Aorta (tissue), 5 donors: ENCODE measurements at regions not wholly inside any gene's neighbourhood (a gene's known extent, or its start where the extent isn't known, plus 50 kb on each side); places are given as distances from the start of the nearest gene placed in this dataset.
"Not testable (repeated sequence)": the region's sequence is repeated elsewhere in the genome, so short reads cannot be mapped to it uniquely, and the experiment has no call there.

Source experiments
- ATAC-seq: fragments of 200-7000 bp; cut with Tn5 transposase; one replicate; pipeline ENCODE4 v1.9.1; 2022; ENCODE audit warnings: moderate library complexity; ENCODE audit not compliant: low FRiP score
- DNase-seq, 2 donors: peaks; one replicate each; pipeline ENCODE4 v3.0.0-alpha.2; 2020
- H3K27ac ChIP-seq, 2 donors: one replicate each; pipeline ENCODE4 v1.5.1; 2013; ENCODE audit warnings: low read length in 2 of 2, mild to moderate bottlenecking in 2 of 2, moderate library complexity in 2 of 2, control low read depth in 1 of 2, inconsistent platforms in 1 of 2, low read depth in 1 of 2
- H3K27me3 ChIP-seq, 2 donors: one replicate each; pipeline ENCODE4 v1.6.1; 2013; ENCODE audit warnings: control low read depth in 1 of 2, low read length in 1 of 2, mild to moderate bottlenecking in 1 of 2, moderate library complexity in 1 of 2; ENCODE audit not compliant: insufficient read depth in 2 of 2, control insufficient read depth in 1 of 2
- H3K36me3 ChIP-seq, 2 donors: one replicate each; pipeline ENCODE4 v1.6.1; 2013; ENCODE audit warnings: control low read depth in 1 of 2, low read length in 1 of 2, mild to moderate bottlenecking in 1 of 2; ENCODE audit not compliant: insufficient read depth in 2 of 2, control insufficient read depth in 1 of 2
- H3K4me1 ChIP-seq, 2 donors: one replicate each; pipeline ENCODE4 v1.6.1; 2013; ENCODE audit warnings: low read length in 2 of 2, control low read depth in 1 of 2, mild to moderate bottlenecking in 1 of 2, moderate library complexity in 1 of 2; ENCODE audit not compliant: insufficient read depth in 2 of 2, control insufficient read depth in 1 of 2
- H3K4me3 ChIP-seq, 2 donors: one replicate each; pipeline ENCODE4 v1.5.1; 2013; ENCODE audit warnings: low read length in 2 of 2, control low read depth in 1 of 2, mild to moderate bottlenecking in 1 of 2
- H3K9me3 ChIP-seq: one replicate; pipeline ENCODE4 v1.6.1; 2013; ENCODE audit warnings: mild to moderate bottlenecking, low read length; ENCODE audit not compliant: control insufficient read depth
- WGBS, 2 donors: extraction: QIAGEN DNeasy Blood & Tissue Kit; methylation state at CpG; one replicate each; pipeline ENCODE4 v1.1.7; 2013; 5-methylcytosine and 5-hydroxymethylcytosine counted together
- intact Hi-C, 2 donors: fragments of 100-400 bp; cut with DNase I; formaldehyde crosslinking; loops; one replicate each; pipeline versions ENCODE4 v1.14.2 to v1.15.0; 2022
- donor health status: healthy with polysubstance abuse.
- donor health status: Bipolar disorder and iron deficiency.
- donor health status: DM: no; HTN: no; CAD: no.
- donor health status: DM: no; HTN: no; CAD: no.
- donor health status: DM: yes; HTN: yes; CAD: no.

DNA sequence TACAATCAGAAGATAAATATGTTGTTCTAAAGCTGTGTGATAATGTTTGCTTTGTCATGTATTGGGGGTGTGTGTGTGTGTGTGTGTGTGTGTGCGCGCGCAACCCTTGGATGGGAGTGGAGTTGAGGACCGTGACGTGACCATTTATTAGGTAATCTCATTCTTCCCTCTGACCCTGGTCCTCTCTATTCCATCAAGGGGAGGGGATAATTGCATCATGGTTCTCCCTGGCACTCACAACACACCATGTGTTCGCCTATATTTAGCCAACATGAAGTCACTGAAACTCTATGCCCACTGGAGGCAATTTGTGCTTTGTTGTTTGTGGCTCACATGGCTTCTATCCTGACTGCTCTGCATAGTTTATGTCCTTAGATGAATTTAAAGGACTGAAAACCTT lies 79.8 kb upstream of the LRPPRC start:
- Histone ChIP-seq H3K27ac (no peak overlapping the region), H3K4me3 (no peak overlapping the region), H3K36me3 (no peaks in the 10 kb centered on the region), H3K9me3 (no peaks in the 10 kb centered on the region), H3K27me3 (no peaks in the 10 kb centered on the region), H3K4me1 (no peaks in the 10 kb centered on the region)
- 55 to 59% methylated on average over 6 of the region's 6 CpGs for WGBS, 2 donors
- ATAC-seq (peak; percentile 60), DNase-seq (no peak)
- intact Hi-C loops, result no loop called here

DNA sequence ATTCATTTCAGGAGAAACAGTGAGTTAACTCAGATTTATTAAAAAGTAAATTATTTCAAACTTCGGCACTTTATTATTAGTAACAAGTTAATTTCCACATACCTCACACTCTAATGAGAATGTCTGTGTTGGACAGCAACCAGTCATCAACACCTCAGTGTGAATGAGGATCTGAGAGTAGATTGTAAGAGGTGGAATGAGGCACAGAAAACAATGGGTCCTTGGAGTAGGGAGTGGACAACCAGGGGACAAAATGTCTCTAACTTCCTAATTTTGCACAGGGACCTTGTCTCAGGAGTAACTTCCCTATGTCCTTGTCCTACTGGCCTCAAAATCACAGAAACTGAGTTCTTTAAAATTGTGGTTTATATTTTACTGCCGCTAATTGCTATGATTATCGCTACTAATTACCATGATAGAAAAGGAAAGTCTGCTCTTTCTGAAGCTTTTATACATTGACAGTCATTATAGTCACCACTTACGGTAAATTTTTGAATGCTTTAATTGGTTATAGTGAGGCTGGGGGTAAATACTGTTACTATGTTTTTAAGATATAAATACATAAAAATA lies 82.2 kb upstream of the LRPPRC start:
- no peak for ATAC-seq
- no peaks in the 10 kb centered on the region for H3K9me3 ChIP-seq
- no peak overlapping the region for H3K27ac ChIP-seq
- no peaks in the 10 kb centered on the region for H3K27me3 ChIP-seq
- H3K36me3 ChIP-seq, result no peaks in the 10 kb centered on the region
- 77 to 90% methylated on average over 4 of the region's 4 CpGs for WGBS, 2 donors
- no peaks in the 10 kb centered on the region for H3K4me1 ChIP-seq
- no peak overlapping the region for H3K4me3 ChIP-seq
- no peak for DNase-seq
- intact Hi-C loops, result no loop called here

DNA sequence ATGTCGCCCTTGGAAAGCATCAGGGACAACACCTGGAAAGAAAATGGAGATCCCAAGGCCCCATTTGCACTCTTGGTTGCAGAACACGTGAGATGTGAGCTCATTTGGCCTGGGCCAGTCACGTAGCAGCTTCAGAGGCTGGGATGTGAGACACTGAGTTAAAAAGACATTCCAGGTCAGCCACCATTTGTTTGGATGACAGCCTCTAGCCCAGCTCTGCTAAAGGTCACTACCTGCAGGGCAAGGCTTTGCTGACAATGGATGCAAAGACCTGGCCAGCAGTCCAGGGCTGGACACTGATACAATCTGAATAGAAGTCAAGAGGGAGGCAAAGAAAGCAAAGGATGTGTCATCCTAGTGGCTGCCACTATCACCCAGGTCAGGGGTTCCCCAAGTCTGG lies 83.9 kb upstream of the LRPPRC start:
- Histone ChIP-seq H3K36me3 (no peaks in the 10 kb centered on the region), H3K27me3 (no peaks in the 10 kb centered on the region), H3K9me3 (no peaks in the 10 kb centered on the region), H3K27ac (no peak overlapping the region), H3K4me3 (no peak overlapping the region), H3K4me1 (no peaks in the 10 kb centered on the region)
- WGBS, 2 donors, result 67 to 91% methylated on average over 3 of the region's 3 CpGs
- ATAC-seq (no peak), DNase-seq (no peak)
- intact Hi-C loops, result no loop called here

DNA sequence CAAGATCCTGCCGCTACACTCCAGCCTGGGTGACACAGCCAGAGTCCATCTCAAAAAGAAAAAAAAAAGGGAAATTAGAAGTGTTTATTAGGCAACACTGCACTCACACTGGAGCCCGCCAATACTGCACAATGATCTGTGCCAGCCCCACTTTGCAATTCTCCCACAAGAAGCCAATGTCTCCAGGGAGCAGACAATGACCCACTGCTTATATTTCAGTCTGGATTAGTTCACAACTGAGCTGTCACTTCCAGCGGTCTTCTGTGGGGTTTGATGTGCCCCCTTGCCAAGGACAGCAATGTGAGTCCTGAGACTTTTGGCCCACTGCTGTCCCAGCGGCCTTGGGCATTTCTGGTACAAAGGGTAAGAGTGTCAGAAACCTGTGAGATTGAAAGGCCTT lies 85.6 kb upstream of the PPM1B start:
- Histone ChIP-seq H3K27me3 (no peaks in the 10 kb centered on the region), H3K4me3 (no peak overlapping the region), H3K4me1 (no peaks in the 10 kb centered on the region), H3K27ac (no peak overlapping the region), H3K9me3 (no peaks in the 10 kb centered on the region), H3K36me3 (no peaks in the 10 kb centered on the region)
- ATAC-seq (no peak), DNase-seq (no peak)
- 64 to 67% methylated on average over 4 of the region's 4 CpGs for WGBS, 2 donors
- intact Hi-C loops, result no loop called here

DNA sequence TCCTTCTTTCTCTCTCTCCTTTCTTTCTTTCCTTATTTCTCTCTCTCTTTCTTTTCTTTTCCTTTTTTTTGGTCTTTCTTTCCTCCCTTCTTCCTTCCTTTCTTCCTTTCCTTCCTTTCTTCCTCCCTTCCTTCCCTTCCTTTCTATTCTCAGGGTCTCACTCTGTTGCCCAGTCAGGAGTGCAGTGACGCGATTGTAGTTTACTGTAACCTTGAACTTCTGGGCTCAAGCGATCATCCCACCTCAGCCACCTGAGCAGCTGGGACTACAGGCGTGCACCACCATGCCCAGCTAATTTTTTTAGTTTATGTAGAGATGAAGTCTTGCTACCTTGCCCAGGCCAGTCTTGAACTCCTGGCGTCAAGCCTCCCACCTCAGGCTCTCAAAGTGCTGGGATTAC lies 83.8 kb upstream of the PPM1B start:
- Histone ChIP-seq H3K36me3 (no peaks in the 10 kb centered on the region), H3K9me3 (no peaks in the 10 kb centered on the region), H3K4me3 (no peak overlapping the region), H3K27ac (no peak overlapping the region), H3K27me3 (no peaks in the 10 kb centered on the region), H3K4me1 (no peaks in the 10 kb centered on the region)
- DNase-seq, result no peak
- ATAC-seq, result no peak
- WGBS, 2 donors, result 94 to 97% methylated on average over 5 of the region's 5 CpGs
- intact Hi-C loops, result loop anchor here (5.0 kb wide), 3 partner anchors 52 to 157 kb away; partner anchors contain the start of gene PPM1B (in 2 of the 2)

DNA sequence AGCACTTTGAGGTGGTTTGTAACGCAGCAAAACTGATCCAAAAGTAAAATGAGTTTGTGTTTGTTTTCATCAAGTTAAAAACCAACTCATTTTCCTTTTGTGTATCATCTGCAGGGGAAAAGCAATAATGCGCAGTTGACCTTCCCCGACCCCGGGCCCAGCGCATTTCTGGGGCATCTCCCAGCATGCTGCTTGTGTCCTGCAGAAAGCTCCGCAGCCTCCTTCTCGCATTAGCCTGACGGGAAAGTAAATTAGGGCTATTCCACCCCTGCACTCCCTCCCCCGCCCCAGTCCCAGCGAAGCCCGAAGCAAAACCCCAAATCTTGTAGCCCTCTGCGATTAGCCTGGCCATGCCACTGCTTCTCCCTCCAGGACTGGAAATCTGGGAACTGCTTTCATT lies 82.0 kb upstream of the PPM1B start:
- Histone ChIP-seq H3K36me3 (no peaks in the 10 kb centered on the region), H3K27ac (no peak overlapping the region), H3K27me3 (no peaks in the 10 kb centered on the region), H3K4me3 (no peak overlapping the region), H3K9me3 (no peaks in the 10 kb centered on the region), H3K4me1 (no peaks in the 10 kb centered on the region)
- DNase-seq, result no peak
- intact Hi-C loops, result loop anchor here (2.0 to 5.0 kb wide), 4 partner anchors 51 to 204 kb away; partner anchors contain the start of gene PPM1B (in 2 of the 2)
- 66 to 70% methylated on average over 12 of the region's 12 CpGs for WGBS, 2 donors
- no peak for ATAC-seq

DNA sequence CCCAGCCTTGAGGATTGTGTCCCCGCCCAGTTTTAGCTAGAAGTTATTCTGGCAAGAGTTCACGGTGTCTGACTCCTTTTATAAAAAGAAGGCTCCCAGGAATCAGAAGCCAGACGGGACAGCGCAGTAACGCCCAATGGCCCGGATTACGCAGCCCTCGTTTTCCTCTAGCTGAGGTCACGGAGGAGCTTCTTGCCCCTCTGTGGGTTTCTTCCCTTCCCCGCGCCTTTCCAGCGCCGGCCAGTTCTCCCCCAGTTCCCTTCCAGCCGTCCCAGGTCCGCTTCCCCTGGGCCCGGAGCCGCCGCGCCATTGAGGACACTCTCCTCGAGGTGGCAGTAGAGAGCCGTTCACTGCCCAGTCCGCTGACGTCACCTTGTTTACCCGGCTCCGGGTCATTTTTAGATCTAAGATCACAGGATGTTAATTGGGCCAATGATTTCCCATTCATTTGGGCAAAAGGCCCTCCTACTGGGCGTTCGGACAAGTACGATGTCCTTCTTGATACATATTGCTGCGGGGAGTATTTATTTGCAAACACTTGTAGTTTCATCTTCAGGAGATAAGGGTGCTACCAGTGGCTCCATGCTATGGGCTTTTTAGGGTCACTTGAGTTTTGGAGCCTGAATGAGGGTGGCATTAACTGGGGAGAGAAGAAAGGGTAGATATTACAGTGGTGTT lies 81.5 kb upstream of the PPM1B start:
- WGBS, 2 donors, result 2 to 3% methylated on average over 29 of the region's 29 CpGs
- DNase-seq, result peak; percentile 91 to 95
- Histone ChIP-seq H3K36me3 (no peaks in the 10 kb centered on the region), H3K4me3 (peak overlapping the region in 1 of 2 donors; percentile 42), H3K27me3 (no peaks in the 10 kb centered on the region), H3K27ac (peak overlapping the region; percentile 4 to 17), H3K9me3 (no peaks in the 10 kb centered on the region), H3K4me1 (no peaks in the 10 kb centered on the region)
- intact Hi-C loops, result loop anchor here (2.0 to 5.0 kb wide), 4 partner anchors 50 to 204 kb away; partner anchors contain the start of gene PPM1B (in 2 of the 2)
- peak; percentile 98 for ATAC-seq

DNA sequence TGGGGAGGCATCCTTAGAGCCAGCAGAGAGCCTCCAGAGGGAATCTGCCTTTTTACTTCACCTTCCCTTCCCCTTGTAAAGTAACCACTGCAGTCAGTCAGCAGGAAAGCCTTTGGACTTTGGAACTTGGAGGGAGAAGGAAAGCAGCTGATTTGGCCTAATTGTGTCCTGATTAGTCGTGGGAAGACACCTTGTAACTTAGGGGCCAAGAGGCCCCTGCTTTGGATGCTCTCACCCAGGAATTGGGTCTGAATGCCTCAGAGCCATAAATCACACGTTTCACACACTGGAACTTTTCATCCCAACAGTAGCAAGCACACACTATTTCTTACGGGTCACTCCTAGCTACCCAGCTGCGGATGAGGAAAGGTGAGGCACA lies 81.0 kb upstream of the PPM1B start:
- DNase-seq (no peak), ATAC-seq (no peak)
- no peaks in the 10 kb centered on the region for H3K4me1 ChIP-seq
- H3K4me3 ChIP-seq, result no peak overlapping the region
- intact Hi-C loops, result loop anchor here (2.0 to 5.0 kb wide), 4 partner anchors 50 to 203 kb away; partner anchors contain the start of gene PPM1B (in 2 of the 2)
- peak overlapping the region in 1 of 2 donors; percentile 17 for H3K27ac ChIP-seq
- no peaks in the 10 kb centered on the region for H3K9me3 ChIP-seq
- WGBS, 2 donors, result 40 to 43% methylated on average over 4 of the region's 4 CpGs
- H3K36me3 ChIP-seq, result no peaks in the 10 kb centered on the region
- H3K27me3 ChIP-seq, result no peaks in the 10 kb centered on the region

DNA sequence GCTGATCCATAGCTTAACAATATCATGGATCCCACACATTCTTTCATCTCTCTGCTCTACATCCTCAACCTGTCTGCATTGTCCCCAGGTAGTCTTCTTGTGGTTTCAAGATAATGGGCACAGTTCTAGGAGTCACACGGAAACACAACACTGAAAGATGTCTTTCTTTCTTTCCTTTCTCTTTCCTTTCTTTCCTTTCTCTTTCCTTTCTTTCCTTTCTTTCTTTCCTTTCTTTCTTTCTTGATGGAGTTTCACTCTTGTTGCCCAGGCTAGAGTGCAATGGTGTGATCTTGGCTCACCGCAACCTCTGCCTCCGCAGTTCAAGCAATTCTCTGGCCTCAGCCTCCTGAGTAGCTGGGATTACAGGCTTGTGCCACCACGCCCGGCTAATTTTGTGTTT lies 76.2 kb upstream of the PPM1B start:
- intact Hi-C loops, result not testable (repeated sequence)

More for the DNA sequence above, 76.2 kb upstream of the PPM1B start:
- not testable (repeated sequence) for H3K4me1 ChIP-seq, DNase-seq, H3K27me3 ChIP-seq, H3K9me3 ChIP-seq, H3K4me3 ChIP-seq, H3K27ac ChIP-seq, H3K36me3 ChIP-seq, ATAC-seq
- WGBS, 2 donors, result 95% methylated on average over 5 of the region's 5 CpGs
